ENCODE measurements at regions not wholly inside any gene's neighbourhood (a gene's known extent, or its start where the extent isn't known, plus 50 kb on each side); places are given as distances from the start of the nearest gene placed in this dataset.

DNA sequence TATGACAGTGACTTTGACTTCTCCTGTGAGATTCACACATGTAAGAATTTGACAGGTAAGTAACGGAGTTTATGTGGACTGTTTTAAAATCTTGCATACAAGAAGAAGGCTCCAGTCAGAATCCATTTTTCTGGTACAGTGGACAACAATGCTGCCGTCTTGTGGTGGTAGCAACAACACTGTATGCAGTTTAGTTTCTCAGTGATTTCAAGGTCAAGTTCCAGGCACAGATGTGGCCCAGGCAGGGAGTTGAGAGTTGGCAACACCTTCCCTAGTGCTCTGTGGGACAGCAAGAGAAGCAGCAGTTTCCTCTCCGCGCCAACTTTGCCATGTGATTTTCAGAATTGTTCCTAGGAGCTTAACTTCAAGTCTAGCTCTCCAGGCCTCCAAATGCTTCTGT is 56.0 kb upstream of the STPG2 start:
- TF ChIP-seq, protein P1, sequence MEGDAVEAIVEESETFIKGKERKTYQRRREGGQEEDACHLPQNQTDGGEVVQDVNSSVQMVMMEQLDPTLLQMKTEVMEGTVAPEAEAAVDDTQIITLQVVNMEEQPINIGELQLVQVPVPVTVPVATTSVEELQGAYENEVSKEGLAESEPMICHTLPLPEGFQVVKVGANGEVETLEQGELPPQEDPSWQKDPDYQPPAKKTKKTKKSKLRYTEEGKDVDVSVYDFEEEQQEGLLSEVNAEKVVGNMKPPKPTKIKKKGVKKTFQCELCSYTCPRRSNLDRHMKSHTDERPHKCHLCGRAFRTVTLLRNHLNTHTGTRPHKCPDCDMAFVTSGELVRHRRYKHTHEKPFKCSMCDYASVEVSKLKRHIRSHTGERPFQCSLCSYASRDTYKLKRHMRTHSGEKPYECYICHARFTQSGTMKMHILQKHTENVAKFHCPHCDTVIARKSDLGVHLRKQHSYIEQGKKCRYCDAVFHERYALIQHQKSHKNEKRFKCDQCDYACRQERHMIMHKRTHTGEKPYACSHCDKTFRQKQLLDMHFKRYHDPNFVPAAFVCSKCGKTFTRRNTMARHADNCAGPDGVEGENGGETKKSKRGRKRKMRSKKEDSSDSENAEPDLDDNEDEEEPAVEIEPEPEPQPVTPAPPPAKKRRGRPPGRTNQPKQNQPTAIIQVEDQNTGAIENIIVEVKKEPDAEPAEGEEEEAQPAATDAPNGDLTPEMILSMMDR (IDR thresholded peaks at IDR 0.05; ENCODE audit: extremely low read depth in 1 of 2, insufficient read depth in 1 of 2, low read depth in 1 of 2, low read length in 2 of 2) = no peak
- TF ChIP-seq GATA2 (IDR thresholded peaks at IDR 0.05; ENCODE audit: insufficient read depth, insufficient read length, low read depth, low read length) = no peak
- TF ChIP-seq JUN (IDR thresholded peaks at IDR 0.05; ENCODE audit: borderline replicate concordance, insufficient read depth, insufficient read length, low read depth) = no peak
- TF ChIP-seq, protein P2, sequence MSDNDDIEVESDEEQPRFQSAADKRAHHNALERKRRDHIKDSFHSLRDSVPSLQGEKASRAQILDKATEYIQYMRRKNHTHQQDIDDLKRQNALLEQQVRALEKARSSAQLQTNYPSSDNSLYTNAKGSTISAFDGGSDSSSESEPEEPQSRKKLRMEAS (IDR thresholded peaks at IDR 0.05; ENCODE audit: insufficient read depth, insufficient read length) = no peak
- no peak for TF ChIP-seq POLR2A (IDR thresholded peaks at IDR 0.05; ENCODE audit: low read depth, low read length)
- TF ChIP-seq FOS (IDR thresholded peaks at IDR 0.05; ENCODE audit: borderline replicate concordance, insufficient read depth, low read length) = no peak
- TF ChIP-seq MYC (IDR thresholded peaks at IDR 0.05; ENCODE audit: low read depth, low read length) = no peak
- no peak for TF ChIP-seq POLR2AphosphoS5 (IDR thresholded peaks at IDR 0.05; ENCODE audit: insufficient read depth, low read depth, low read length)
- no peak for TF ChIP-seq EZH2 (IDR thresholded peaks at IDR 0.05; ENCODE audit: borderline replicate concordance, low read depth, low read length, severe bottlenecking)
- Histone ChIP-seq H3K4me2 (ENCODE audit: insufficient read depth, low read length) (no peak overlapping the region), H3K27ac (ENCODE audit: insufficient read depth, low read depth, low read length) (no peak overlapping the region), H3K9ac (replicated peaks; ENCODE audit: extremely low read depth, insufficient read depth, low read length) (no peak overlapping the region), H3K4me3 (replicated peaks in 1 of 3; ENCODE audit: insufficient read depth in 1 of 3, low read depth in 1 of 3, low read length in 3 of 3) (no peak overlapping the region), H3K36me3 (ENCODE audit: control insufficient read depth in 2 of 2, extremely low read depth in 1 of 2, insufficient read depth in 2 of 2, low read length in 2 of 2) (no peaks in the 10 kb centered on the region), H3K27me3 (ENCODE audit: control insufficient read depth in 2 of 2, insufficient read depth in 2 of 2, low read length in 2 of 2) (no peaks in the 10 kb centered on the region), H3K9me1 (replicated peaks; ENCODE audit: control insufficient read depth, extremely low read depth, insufficient read depth, low read length) (no peaks in the 10 kb centered on the region), H3K79me2 (ENCODE audit: control insufficient read depth, insufficient read depth, low read length) (no peaks in the 10 kb centered on the region), H3K9me3 (replicated peaks; ENCODE audit: control insufficient read depth, insufficient read depth, low read length) (no peaks in the 10 kb centered on the region), H2AFZ (ENCODE audit: low read depth, low read length) (no peak overlapping the region), H4K20me1 (replicated peaks; ENCODE audit: control insufficient read depth, extremely low read depth, insufficient read depth, low read length) (no peaks in the 10 kb centered on the region), H3K4me1 (ENCODE audit: control insufficient read depth, extremely low read depth, insufficient read depth, low read length) (no peaks in the 10 kb centered on the region)
- BruUV-seq (replicated peaks) = no TSS peak
- ChIA-PET CTCF (no interaction called here), POLR2A (no interaction called here)
- intact Hi-C loops (cut with micrococcal nuclease) = no loop called here
- dilution Hi-C loops (cut with MboI; ENCODE audit: extremely low pct_ligation_motif_present, low sequenced_read_pairs) = no loop called here
- FAIRE-seq (no peak), DNase-seq (ENCODE audit: low read depth, low spot score) (no peak)
